ENCODE measurements at regions not wholly inside any gene's neighbourhood (a gene's known extent, or its start where the extent isn't known, plus 50 kb on each side); places are given as distances from the start of the nearest gene placed in this dataset.
"Not testable (repeated sequence)": the region's sequence is repeated elsewhere in the genome, so short reads cannot be mapped to it uniquely, and the experiment has no call there.

DNA sequence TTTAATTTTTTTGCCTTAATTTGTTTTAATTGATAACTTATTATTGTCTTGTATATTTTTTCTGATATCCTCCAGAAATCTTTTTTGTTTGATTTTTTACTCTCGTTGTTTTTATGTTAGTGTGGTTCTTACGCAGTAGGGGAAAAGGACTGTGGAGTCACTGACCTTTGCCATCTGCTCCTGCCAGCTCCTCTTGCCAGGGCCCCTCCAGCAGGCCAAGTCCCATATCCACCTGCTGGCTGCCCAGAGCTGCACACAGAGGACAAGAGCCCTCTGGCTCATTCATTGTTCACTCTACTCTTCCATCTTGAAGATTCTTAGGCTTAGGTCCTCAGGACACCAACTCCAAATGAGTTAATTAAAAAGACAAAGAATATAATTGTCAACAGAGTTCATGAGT, 316.4 kb upstream of the DUSP10 start:
- Histone ChIP-seq H3K27ac (no peak overlapping the region), H3K36me3 (no peaks in the 10 kb centered on the region), H3K9me3 (ENCODE audit: severe bottlenecking) (no peaks in the 10 kb centered on the region), H3K4me3 (ENCODE audit: low read depth, low read length) (no peak overlapping the region), H3K27me3 (ENCODE audit: insufficient read depth, low read depth, severe bottlenecking) (no peaks in the 10 kb centered on the region)
- TF ChIP-seq, protein P1, sequence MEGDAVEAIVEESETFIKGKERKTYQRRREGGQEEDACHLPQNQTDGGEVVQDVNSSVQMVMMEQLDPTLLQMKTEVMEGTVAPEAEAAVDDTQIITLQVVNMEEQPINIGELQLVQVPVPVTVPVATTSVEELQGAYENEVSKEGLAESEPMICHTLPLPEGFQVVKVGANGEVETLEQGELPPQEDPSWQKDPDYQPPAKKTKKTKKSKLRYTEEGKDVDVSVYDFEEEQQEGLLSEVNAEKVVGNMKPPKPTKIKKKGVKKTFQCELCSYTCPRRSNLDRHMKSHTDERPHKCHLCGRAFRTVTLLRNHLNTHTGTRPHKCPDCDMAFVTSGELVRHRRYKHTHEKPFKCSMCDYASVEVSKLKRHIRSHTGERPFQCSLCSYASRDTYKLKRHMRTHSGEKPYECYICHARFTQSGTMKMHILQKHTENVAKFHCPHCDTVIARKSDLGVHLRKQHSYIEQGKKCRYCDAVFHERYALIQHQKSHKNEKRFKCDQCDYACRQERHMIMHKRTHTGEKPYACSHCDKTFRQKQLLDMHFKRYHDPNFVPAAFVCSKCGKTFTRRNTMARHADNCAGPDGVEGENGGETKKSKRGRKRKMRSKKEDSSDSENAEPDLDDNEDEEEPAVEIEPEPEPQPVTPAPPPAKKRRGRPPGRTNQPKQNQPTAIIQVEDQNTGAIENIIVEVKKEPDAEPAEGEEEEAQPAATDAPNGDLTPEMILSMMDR (IDR thresholded peaks at IDR 0.05; ENCODE audit: low read depth, low read length): no peak
- DNase-seq: no peak

DNA sequence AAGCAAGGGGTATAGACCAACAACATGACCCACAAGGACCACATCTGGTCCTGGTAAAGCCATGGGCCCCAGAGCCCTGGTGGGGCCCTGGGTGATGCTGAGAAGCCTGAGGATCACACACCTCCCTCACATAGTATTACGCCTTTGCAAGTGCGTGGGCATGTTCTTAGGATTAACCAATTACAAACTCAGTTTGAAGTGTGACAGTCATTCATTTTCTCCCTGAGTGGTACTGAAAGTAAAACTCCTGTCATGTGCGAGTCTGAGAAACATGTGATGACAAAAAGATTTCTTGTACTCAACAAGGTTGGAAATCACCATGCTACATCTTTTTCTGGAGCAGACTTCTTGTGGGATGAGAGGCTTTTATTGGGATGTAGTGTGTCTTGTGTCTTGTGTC, 315.3 kb upstream of the DUSP10 start:
- Histone ChIP-seq H3K4me3 (ENCODE audit: low read depth, low read length) (no peak overlapping the region), H3K9me3 (ENCODE audit: severe bottlenecking) (no peaks in the 10 kb centered on the region), H3K27ac (no peak overlapping the region), H3K36me3 (no peaks in the 10 kb centered on the region), H3K27me3 (ENCODE audit: insufficient read depth, low read depth, severe bottlenecking) (no peaks in the 10 kb centered on the region)
- TF ChIP-seq, protein P1 (IDR thresholded peaks at IDR 0.05; ENCODE audit: low read depth, low read length): no peak
- no peak for DNase-seq

DNA sequence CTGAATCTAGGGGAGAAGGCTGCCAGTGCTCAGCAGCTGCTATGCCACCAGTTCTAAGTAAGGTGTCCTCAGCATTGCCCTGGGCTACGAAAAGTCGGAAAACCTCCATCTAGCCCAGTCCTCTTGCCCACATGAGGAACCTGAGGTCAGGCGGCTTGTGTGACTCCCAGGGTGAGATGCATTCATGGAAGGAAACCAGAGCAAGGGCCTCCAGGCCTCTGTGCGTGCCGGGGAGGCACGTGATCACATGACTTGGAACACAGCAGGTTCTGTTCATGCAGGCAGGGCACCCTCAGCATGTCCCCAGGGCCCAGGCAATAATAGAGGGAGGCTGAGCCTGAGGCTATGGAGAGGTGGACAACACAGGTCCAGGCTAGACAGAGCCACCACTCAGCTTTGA, 312.5 kb upstream of the DUSP10 start:
- H3K4me3 ChIP-seq (ENCODE audit: low read depth, low read length): no peak overlapping the region
- TF ChIP-seq, protein P1 (IDR thresholded peaks at IDR 0.05; ENCODE audit: low read depth, low read length): no peak
- H3K36me3 ChIP-seq: no peaks in the 10 kb centered on the region
- H3K27me3 ChIP-seq (ENCODE audit: insufficient read depth, low read depth, severe bottlenecking): no peaks in the 10 kb centered on the region
- DNase-seq: no peak
- H3K9me3 ChIP-seq (ENCODE audit: severe bottlenecking): no peaks in the 10 kb centered on the region
- H3K27ac ChIP-seq: no peak overlapping the region

DNA sequence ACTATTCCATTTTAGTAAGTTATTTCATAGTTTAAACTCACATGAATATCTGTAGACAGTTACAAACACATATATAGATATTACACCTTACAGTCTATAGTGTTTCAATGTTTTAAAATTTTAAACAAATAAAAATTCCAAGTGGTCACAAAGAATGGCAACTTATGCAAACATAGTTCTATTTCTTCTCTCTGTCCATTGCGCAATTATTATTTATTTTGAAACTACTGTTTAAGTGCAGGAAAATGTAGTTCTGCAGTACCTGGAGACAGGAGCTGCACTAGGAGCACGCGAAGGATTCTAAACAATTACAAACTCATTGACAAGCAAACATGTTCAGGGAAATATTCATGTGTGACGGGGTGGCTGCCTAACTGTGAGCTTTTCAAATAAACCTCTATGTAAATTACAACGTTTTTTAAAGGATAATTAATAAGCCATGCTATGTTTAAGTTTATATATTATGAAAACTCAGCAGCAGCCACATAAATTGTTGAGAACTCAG, 312.0 kb upstream of the DUSP10 start:
- no peak overlapping the region for H3K4me3 ChIP-seq (ENCODE audit: low read depth, low read length)
- no peaks in the 10 kb centered on the region for H3K36me3 ChIP-seq
- H3K9me3 ChIP-seq (ENCODE audit: severe bottlenecking): no peaks in the 10 kb centered on the region
- DNase-seq: no peak
- H3K27ac ChIP-seq: no peak overlapping the region
- H3K27me3 ChIP-seq (ENCODE audit: insufficient read depth, low read depth, severe bottlenecking): no peaks in the 10 kb centered on the region
- TF ChIP-seq, protein P1 (IDR thresholded peaks at IDR 0.05; ENCODE audit: low read depth, low read length): no peak

DNA sequence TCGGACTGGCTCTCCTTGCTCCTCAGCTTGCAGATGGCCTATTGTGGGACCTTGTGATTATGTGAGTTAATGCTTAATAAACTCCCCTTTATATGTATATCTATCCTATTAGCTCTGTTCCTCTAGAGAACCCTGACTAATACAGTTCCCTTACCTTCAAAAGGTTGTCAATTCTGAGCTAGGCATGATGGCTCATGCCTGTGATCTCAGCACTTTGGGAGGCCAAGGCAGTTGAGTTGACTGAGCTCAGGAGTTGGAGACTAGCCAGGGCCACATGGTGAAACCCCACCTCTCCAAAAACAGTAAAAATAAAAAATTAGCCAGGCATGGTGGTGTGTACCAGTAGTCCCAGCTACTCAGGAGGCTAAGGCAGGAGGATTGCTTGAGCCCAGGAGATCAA, 309.4 kb upstream of the DUSP10 start:
- H3K36me3 ChIP-seq; H3K27me3 ChIP-seq (ENCODE audit: insufficient read depth, low read depth, severe bottlenecking); H3K27ac ChIP-seq; H3K9me3 ChIP-seq (ENCODE audit: severe bottlenecking); H3K4me3 ChIP-seq (ENCODE audit: low read depth, low read length); DNase-seq: not testable (repeated sequence)

DNA sequence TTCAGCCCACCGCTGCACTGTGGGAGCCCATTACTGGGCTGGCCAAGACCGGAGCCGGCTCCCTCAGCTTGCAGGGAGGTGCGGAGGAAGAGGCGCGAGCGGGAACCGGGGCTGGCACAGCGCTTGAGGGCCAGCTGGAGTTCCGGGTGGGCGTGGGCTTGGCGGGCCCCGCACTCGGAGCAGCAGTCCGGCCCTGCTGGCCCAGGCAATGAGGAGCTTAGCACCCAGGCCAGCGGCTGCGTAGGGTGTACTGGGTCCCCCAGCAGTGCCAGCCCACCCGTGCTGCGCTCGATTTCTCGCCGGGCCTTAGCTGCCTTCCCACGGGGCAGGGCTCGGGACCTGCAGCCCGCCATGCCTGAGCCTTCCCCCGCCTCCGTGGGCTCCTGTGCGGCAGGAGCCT, 307.8 kb upstream of the DUSP10 start:
- not testable (repeated sequence) for DNase-seq; H3K36me3 ChIP-seq; H3K4me3 ChIP-seq (ENCODE audit: low read depth, low read length); H3K27me3 ChIP-seq (ENCODE audit: insufficient read depth, low read depth, severe bottlenecking); H3K27ac ChIP-seq; H3K9me3 ChIP-seq (ENCODE audit: severe bottlenecking)

DNA sequence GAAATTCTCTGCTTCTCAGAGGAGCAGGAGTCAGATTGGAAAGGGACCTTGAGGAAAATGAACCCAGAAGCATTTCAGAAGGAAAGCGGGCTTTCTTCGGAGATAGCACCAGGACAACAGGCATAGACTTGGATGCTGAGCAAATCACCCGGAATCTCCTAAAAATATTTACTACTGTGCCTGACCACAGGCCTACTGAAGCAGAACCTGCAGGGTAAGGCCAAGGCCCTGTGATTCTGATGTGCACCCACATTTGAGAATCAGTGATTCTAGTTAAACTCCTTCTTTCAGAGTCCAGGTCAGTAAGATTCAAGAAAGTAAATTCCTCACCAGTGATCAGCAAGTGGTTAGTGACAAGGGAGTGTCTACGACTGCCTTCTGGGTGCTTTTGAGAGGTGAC, 307.3 kb upstream of the DUSP10 start:
- Histone ChIP-seq H3K9me3 (ENCODE audit: severe bottlenecking) (no peaks in the 10 kb centered on the region), H3K27ac (no peak overlapping the region)
- TF ChIP-seq, protein P1 (IDR thresholded peaks at IDR 0.05; ENCODE audit: low read depth, low read length): no peak

More for the DNA sequence above, 307.3 kb upstream of the DUSP10 start:
- Histone ChIP-seq H3K27me3 (ENCODE audit: insufficient read depth, low read depth, severe bottlenecking) (no peaks in the 10 kb centered on the region), H3K4me3 (ENCODE audit: low read depth, low read length) (no peak overlapping the region), H3K36me3 (no peaks in the 10 kb centered on the region)
- DNase-seq: no peak
